Central memory CD4-positive, alpha-beta T cell (primary cell): ENCODE measurements at regions not wholly inside any gene's neighbourhood (a gene's known extent, or its start where the extent isn't known, plus 50 kb on each side); places are given as distances from the start of the nearest gene placed in this dataset.

Experiments
- DNase-seq: peaks from one replicate; pipeline ENCODE4 v3.0.0; 2022

GRCh38 chr18:70432804-70433400, 144.1 kb downstream of the SOCS6 start:
- DNase-seq: no peak

- no peak for DNase-seq
Observed at GRCh38 chr18:70431203-70431624, 142.4 kb downstream of the SOCS6 start.

GRCh38 chr18:70430501-70431173, 141.8 kb downstream of the SOCS6 start:
- DNase-seq: no peak

GRCh38 chr18:70429847-70430500, 141.1 kb downstream of the SOCS6 start:
- no peak for DNase-seq

GRCh38 chr18:70428439-70428838, 139.6 kb downstream of the SOCS6 start:
- no peak for DNase-seq

GRCh38 chr18:70426818-70427217, 138.0 kb downstream of the SOCS6 start:
- no peak for DNase-seq

- DNase-seq: no peak
Observed at GRCh38 chr18:70425236-70425635, 136.4 kb downstream of the SOCS6 start.

GRCh38 chr18:70423988-70424387, 135.1 kb downstream of the SOCS6 start:
- DNase-seq: no peak

- no peak for DNase-seq
Observed at GRCh38 chr18:70423120-70423519, 134.3 kb downstream of the SOCS6 start.

GRCh38 chr18:70422391-70422965, 133.6 kb downstream of the SOCS6 start:
- DNase-seq: no peak

GRCh38 chr18:70421471-70422390, 132.9 kb downstream of the SOCS6 start:
- no peak for DNase-seq

GRCh38 chr18:70420146-70420898, 131.5 kb downstream of the SOCS6 start:
- no peak for DNase-seq

GRCh38 chr18:70419526-70419925, 130.7 kb downstream of the SOCS6 start:
- DNase-seq: no peak

- DNase-seq: no peak
Observed at GRCh38 chr18:70418546-70419311, 129.9 kb downstream of the SOCS6 start.

GRCh38 chr18:70417847-70418246, 129.0 kb downstream of the SOCS6 start:
- DNase-seq: no peak

- DNase-seq: no peak
Observed at GRCh38 chr18:70416496-70416895, 127.7 kb downstream of the SOCS6 start.

- no peak for DNase-seq
Observed at GRCh38 chr18:70415823-70416488, 127.1 kb downstream of the SOCS6 start.

- DNase-seq: no peak
Observed at GRCh38 chr18:70414315-70414900, 125.6 kb downstream of the SOCS6 start.

GRCh38 chr18:70413455-70413854, 124.6 kb downstream of the SOCS6 start:
- no peak for DNase-seq

- no peak for DNase-seq
Observed at GRCh38 chr18:70411876-70412435, 123.1 kb downstream of the SOCS6 start.
